Stimulated activated CD4-positive, alpha-beta T cell treated with anti-CD3 and anti-CD28 coated beads, Interleukin-4, amount 100 ng/mL, for 24 hours (primary cell): ENCODE measurements at regions not wholly inside any gene's neighbourhood (a gene's known extent, or its start where the extent isn't known, plus 50 kb on each side); places are given as distances from the start of the nearest gene placed in this dataset.
"Not testable (repeated sequence)": the region's sequence is repeated elsewhere in the genome, so short reads cannot be mapped to it uniquely, and the experiment has no call there.

Source experiments
- DNase-seq: peaks from one replicate; pipeline ENCODE4 v3.0.0-alpha.2; 2020

DNA sequence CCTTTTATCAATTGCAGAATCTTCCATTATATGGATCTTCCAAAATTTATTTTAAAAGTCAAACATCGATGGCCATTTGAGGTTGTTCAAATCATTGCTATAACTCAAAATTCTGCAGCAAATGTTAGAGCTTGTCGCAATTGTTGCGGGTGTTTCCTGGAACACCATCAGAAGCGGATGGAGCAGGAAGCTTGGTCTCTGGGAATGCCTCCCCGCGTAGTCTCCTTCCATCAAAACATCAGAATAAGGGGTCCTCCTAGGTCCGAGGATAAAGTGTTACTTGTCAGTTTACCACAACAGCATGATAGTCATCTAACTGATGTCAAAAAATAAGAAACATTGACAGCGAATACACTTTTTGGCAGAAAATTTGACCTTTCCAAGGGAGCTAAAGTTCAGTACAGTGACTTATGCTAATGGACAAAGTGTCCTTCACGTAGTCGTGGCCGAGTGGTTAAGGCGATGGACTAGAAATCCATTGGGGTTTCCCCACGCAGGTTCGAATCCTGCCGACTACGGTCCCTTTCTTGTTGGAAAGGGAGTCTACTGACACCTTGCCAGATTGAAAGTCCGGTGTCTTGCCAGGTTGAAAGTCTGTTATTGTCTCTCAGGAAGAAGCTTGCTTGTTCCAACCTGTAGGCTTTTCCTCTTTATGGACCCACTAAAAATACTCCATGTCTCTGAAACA lies 59.0 kb upstream of the ZNF184 start:
- no peak for DNase-seq

DNA sequence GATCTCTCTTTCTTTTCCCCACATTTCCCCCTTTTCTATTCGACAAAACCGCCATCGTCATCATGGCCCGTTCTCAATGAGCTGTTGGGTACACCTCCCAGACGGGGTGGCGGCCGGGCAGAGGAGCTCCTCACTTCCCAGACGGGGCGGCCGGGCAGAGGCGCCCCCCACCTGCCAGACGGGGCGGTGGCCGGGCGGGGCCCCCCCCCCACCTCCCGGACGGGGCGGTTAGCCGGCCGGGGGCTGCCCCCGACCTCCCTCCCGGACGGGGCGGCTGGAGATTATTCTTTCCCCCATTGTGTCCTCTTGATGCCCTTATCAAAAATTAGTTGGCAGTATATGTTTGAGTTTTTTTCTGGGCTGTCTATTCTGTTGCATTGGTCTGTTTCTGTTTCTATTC lies 56.9 kb upstream of the ZNF184 start:
- not testable (repeated sequence) for DNase-seq

DNA sequence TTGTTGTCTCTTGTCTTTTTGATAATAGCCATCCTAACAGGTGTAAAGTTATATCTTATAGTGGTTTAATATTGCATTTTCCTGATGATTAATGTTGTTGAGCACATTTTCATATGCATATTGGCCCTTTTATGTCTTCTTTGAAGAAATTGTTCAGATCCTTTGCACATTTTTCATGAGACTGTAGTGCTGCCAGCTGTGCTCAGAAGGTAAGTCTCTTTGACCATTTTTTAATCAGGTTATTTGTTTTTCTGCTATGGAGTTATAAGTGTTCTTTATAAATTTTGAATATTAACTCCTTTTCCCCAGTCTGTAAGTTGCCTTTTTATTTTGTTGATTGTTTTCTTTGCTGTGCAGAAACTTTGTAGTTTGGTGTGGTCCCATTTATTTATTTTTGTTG lies 55.8 kb upstream of the ZNF184 start:
- no peak for DNase-seq
